HG02973 (cell line): ENCODE measurements at regions not wholly inside any gene's neighbourhood (a gene's known extent, or its start where the extent isn't known, plus 50 kb on each side); places are given as distances from the start of the nearest gene placed in this dataset.

ENCODE experiments used
- ATAC-seq: cut with Tn5 transposase; IDR thresholded peaks from one replicate; pipeline ENCODE4 v1.9.1; 2021; ENCODE audit warnings: moderate library complexity; ENCODE audit not compliant: unreplicated experiment

DNA sequence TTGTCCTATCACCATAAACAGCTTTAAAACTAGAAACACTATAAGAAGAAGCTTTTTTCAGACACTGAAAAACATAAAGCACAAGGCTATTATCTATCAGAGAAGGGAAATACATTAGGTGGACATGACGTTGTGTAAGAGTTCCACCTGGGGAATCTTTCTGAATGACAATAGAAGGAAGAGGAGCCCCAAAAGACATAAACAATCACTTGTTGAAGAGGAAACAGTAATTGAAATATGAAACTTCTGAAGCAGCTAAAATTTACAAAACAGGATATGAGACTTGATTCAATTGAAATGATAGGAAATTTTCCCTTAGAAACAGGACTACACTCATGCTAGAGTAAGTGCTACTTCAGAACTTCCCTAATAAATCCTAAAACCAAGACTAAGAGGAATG, 933.6 kb downstream of the EFNA5 start:
- ATAC-seq, result no peak

DNA sequence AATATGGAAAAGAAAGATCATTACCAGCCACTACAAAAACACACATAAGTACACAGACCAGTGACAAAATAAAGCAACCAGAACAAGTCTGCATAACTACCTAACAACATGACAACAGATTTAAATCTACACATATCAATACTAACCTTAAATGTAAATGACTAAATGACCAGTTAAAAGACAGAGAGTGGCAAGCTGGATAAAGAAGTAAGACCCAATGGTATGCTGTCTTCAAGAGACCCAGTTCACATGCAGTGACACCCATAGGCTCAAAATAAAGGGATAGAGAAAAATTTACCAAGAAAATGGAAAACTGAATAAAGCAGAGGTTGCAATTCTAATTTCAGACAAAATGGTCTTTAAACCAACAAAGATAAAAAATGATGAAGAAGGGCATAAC, 938.1 kb downstream of the EFNA5 start:
- no peak for ATAC-seq

DNA sequence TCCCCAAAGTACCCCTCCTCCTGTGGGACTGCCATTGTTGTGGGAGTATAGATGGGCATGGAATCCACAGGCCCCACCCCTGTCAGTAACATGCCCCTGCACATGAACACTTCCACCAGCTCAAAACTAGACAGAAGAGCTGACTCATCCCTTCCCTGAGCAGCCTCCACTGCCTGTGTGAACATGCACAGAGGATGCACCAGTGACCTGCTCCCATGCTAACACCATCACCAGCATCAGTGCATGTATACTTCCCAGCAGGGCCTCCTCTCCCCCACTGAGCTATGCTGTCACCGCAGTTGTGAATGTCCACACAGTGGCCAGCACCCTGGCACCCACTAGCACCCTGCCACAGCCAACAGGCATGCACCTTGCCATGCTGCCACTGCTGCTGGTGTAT, 939.8 kb downstream of the EFNA5 start:
- ATAC-seq, result no peak

DNA sequence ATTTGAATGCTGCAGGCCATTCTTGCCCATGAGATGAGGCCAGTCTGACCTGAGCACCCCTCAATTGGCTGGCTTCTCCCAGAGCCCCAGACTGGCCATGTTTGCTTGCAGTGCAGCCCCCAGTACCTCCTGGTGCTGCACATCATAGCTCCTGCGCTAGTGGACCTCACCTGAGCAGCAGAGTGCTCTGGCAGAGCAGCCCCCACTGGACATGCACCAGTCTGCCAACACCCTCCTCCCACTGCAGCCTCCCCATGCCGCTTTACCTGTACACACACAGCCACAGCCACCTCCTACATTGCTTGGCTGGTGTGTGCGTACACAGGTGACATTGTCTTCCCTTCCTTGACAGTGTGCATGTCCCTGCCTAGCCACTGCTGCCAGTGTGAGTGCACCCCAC, 940.2 kb downstream of the EFNA5 start:
- no peak for ATAC-seq

GRCh38 chr5:106728208-106728607, 942.5 kb downstream of the EFNA5 start:
- no peak for ATAC-seq

DNA sequence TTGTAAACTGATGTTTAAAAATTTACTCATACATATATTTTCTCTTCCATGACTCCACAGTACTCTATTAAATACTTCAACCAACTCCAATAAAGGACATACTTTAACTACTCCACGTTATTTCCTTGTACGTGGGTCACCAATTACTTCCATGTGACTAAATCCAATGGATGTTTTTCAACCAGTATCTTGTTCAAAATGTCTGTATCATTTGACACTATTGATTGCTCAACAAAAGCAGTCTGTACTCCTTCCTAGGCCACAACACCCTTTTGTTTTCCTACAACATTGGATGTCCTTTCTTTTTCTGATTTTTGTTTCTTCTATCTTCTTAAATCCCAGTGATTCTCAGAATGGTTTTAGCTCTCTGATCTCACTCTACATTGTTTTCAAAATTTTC, 943.7 kb downstream of the EFNA5 start:
- no peak for ATAC-seq

GRCh38 chr5:106720367-106720766, 950.4 kb downstream of the EFNA5 start:
- ATAC-seq, result no peak

DNA sequence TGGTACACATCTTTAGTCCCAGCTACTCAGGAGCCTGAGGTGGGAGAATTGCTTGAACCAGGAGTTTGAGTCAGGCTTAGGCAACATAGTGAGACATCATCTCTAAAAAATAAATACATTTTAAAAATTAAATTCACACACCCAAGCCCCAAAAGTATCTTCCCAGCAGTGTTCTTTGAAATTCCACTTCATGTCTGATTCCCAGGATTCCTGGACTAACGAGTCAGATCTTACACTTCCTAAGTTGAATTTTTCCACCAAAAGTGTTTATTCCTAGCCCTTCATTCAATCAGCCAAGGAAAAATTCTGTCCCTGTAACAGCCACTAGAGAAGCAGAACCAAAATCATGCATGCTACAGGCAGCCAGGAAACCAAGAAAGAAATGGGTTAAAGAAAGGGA, 970.9 kb downstream of the EFNA5 start:
- ATAC-seq, result no peak

- no peak for ATAC-seq
Measured at GRCh38 chr5:106699198-106699597, 971.5 kb downstream of the EFNA5 start.

GRCh38 chr5:106698169-106698568, 972.6 kb downstream of the EFNA5 start:
- ATAC-seq, result no peak

DNA sequence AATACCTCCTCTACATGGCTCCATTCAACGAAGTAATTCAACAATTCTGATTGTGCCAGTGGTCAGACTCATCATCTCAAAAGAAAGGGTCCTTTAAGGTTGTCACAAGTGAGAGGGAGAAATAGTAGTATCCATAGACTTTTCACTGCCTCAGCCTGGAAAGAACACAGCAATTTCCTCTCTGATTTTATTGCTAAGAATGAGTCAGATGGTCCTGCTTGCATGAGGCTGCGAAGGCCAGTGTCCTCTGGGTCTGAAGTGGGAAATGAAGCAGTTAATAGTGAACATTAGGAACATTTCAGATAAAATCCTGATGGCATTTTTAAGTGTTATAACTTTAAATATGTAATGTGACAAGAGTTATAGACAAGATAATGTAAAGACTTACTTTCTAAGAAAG, 979.0 kb downstream of the EFNA5 start:
- no peak for ATAC-seq

GRCh38 chr5:106690585-106690984, 980.2 kb downstream of the EFNA5 start:
- ATAC-seq, result no peak

- no peak for ATAC-seq
Measured at GRCh38 chr5:106680330-106680729, 990.4 kb downstream of the EFNA5 start.

- ATAC-seq, result no peak
Measured at GRCh38 chr5:106677057-106677456, 993.7 kb downstream of the EFNA5 start.

DNA sequence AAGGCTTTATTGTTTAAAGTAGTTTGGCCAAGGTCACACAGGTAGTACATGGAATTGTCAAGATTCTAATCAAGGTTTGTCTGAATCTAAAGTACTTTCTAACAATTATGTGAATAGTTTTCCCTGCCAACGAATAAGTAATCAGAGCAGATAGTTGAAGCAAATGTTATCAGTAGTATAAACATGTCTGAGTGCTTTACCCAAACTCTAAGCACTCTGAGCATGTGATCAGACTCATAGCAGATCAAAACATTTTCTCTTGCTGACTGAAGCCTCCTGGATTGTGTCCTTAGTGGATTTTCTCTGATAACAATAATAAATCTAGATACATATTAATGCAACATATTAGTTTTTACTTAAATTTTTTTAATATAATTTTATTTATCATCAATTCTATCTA, 995.0 kb downstream of the EFNA5 start:
- ATAC-seq, result no peak

DNA sequence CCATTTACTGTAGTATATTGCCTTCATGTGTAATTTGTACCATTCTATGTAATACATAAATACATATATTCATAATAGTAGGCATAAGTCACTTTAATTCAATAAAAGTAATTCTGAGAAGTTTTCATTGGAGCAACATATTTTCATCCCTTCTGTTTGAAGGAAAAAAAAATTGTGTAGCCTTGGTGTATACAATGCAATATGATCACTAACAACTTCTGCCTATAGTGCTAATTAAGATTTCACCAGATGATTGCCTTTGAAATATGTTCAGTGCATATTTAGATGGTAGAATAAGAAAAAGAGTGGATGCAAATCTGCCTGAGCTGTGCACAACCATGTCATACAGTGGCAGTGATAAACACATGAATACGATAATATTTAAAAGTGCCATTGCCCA, 996.8 kb downstream of the EFNA5 start:
- no peak for ATAC-seq

GRCh38 chr5:106661866-106662265, 1008.9 kb downstream of the EFNA5 start:
- no peak for ATAC-seq

DNA sequence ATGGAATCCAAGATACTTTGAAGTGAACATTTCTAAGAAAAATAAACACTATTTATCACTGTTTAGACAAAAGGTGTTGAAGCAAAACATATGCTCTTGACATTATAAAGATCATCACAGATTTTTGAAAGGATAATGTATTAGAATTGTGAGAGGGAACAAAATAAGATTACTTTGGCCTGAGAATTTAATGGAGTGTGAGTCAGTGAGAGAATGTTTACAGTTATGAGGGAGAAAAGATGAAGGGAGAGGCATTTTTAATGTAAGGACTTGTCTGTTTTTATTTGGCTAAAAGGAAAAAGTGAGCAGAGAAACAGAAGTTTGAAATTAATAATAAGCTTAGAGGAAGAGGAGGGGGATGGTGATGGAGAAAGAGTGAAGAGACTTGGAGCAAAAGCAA, 1010.1 kb downstream of the EFNA5 start:
- ATAC-seq, result no peak

DNA sequence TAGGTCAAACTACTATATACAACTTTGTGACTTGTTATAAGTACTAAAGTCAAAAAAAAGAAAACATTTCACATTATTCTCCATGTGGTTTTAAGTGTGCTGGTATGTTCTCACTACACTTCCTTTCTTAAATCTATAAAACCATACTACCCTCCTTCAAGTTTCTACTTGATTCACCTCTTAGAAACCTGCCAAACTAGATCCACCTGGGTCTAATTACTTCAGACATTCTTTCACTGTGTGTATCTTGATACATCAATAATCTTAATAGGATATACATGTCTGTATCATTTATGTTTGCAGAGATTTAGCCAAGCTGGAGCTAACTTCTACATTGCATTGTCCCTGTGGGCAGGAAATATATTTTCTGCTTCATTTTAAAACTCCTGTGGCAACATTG, 1012.6 kb downstream of the EFNA5 start:
- no peak for ATAC-seq

DNA sequence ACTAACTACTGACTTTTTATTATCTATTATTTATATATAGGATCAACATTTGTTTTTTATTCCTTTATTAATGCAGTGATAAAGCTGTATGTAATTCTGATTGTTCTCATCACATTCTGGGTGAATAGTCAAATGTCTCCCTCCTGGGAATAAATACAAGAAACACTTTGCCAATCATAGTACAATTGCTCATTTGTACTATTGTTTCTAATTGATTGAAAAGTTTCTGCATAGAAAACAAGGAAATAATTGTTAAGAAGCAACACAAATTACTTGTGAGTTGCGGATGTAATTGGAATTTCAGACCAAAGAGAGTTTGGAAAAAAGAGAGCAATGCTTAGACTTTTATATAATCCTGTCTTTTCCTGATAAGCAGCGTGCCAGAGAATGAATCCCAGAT, 1013.9 kb downstream of the EFNA5 start:
- no peak for ATAC-seq

- ATAC-seq, result no peak
Measured at GRCh38 chr5:106649031-106649430, 1021.7 kb downstream of the EFNA5 start.

DNA sequence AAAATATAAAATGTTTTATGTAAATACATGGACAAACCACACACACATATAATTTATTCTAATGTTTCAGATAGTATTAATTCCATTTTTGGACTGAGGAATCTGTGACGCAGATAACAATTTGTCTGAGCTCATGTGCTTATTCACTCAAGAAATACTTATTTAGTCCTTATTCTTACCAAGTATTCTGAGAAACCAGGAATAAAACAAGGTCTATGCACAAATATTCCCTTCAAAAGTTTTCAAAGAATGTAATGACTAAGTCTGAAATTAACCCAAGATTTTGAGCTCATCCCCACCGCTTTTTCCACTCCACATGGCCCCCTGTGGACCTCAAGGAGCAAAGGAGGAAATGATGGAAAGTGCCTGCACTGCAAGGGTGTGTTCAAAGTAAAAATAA, 1022.3 kb downstream of the EFNA5 start:
- no peak for ATAC-seq

DNA sequence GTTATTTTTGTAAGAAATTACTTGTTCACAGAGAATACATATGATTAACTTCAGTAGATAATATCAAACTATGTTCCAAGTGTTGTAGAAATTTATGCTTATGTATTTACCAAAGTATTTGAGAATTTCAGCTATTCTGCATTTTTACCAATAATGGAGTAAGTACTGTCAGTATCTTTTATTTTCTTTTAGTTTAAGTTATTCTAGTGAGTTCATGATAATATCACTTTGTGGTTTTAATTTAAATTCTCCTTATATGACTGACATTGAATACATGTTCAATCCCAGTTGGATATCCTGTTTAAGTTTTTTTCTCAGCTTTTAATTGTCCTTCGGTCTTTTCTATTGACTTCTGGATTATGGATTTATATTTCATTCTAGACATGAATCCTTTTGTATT, 1024.6 kb downstream of the EFNA5 start:
- ATAC-seq, result no peak

- ATAC-seq, result no peak
Measured at GRCh38 chr5:106640511-106640910, 1030.2 kb downstream of the EFNA5 start.
